Stomach (tissue), 4 donors: ENCODE measurements at regions not wholly inside any gene's neighbourhood (a gene's known extent, or its start where the extent isn't known, plus 50 kb on each side); places are given as distances from the start of the nearest gene placed in this dataset.

Experiments used
- EP300 ChIP-seq: sonication (generic); formaldehyde crosslinking; IDR thresholded peaks from one replicate; pipeline ENCODE4 v1.6.1; 2017; ENCODE audit warnings: antibody characterized with exemption
- POLR2A ChIP-seq, 4 donors: fragments of 450-650 bp; IDR thresholded peaks; one replicate each; pipeline ENCODE4 v1.6.1; 2016; ENCODE audit warnings: antibody characterized with exemption in 4 of 4, control low read depth in 2 of 4, mild to moderate bottlenecking in 1 of 4, moderate library complexity in 1 of 4
- POLR2AphosphoS5 ChIP-seq, 3 donors: sonication (generic); formaldehyde crosslinking; IDR thresholded peaks; one replicate each; pipeline ENCODE4 v1.6.1; 2016; ENCODE audit warnings: antibody characterized with exemption in 3 of 3
- TF ChIP-seq, protein P1 (sequence below), 7 experiments: fragments of 450-650 bp in 4 of 7; fragments of 200-600 bp in 3 of 7; sonication (generic) in 3 of 7; IDR thresholded peaks; one replicate each; pipeline ENCODE4 v1.5.1; 2016 to 2019; ENCODE audit warnings: antibody characterized with exemption in 7 of 7, control low read depth in 2 of 7, mild to moderate bottlenecking in 1 of 7

DNA sequence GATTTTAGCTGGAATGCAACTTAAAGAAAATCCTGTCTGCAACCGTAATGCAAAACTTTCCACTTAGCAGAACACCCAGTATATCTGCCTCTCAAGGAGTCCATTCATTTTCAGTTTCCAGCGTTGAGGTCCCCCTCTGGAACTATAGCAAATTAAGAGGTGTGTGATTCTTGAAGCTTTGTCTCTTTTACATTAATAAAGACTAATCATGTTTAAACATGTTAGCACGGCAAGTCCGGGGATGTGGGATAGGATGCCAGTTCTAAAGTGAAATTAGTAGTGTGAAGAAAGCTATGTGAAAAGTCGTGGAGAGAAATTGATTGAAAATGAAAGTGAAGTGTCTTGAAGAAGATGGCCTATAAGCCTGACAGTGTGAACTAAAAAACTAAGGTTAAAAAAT is 429.1 kb downstream of the NR2F1-AS1 start:
- TF ChIP-seq, protein P1, sequence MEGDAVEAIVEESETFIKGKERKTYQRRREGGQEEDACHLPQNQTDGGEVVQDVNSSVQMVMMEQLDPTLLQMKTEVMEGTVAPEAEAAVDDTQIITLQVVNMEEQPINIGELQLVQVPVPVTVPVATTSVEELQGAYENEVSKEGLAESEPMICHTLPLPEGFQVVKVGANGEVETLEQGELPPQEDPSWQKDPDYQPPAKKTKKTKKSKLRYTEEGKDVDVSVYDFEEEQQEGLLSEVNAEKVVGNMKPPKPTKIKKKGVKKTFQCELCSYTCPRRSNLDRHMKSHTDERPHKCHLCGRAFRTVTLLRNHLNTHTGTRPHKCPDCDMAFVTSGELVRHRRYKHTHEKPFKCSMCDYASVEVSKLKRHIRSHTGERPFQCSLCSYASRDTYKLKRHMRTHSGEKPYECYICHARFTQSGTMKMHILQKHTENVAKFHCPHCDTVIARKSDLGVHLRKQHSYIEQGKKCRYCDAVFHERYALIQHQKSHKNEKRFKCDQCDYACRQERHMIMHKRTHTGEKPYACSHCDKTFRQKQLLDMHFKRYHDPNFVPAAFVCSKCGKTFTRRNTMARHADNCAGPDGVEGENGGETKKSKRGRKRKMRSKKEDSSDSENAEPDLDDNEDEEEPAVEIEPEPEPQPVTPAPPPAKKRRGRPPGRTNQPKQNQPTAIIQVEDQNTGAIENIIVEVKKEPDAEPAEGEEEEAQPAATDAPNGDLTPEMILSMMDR (IDR thresholded peaks at IDR 0.05), result no peak
- TF ChIP-seq POLR2AphosphoS5 (IDR thresholded peaks at IDR 0.05) (no peak), POLR2A (IDR thresholded peaks at IDR 0.05) (no peak), EP300 (no peak)
